IMR-90 (cell line): ENCODE measurements at regions not wholly inside any gene's neighbourhood (a gene's known extent, or its start where the extent isn't known, plus 50 kb on each side); places are given as distances from the start of the nearest gene placed in this dataset.

Source experiments
- ATAC-seq: fragments of 200-7000 bp; cut with Tn5 transposase; 2 replicates; pipeline ENCODE4 v1.9.1; 2020; ENCODE audit warnings: low read depth, mild to moderate bottlenecking, moderate library complexity
- BruUV-seq: library from RNA; stranded (reverse); fragments of 400-500 nt; replicated peaks from 2 replicates; lab custom pipeline; 2021; lab: Mats Ljungman, UMichigan
- CTCF ChIA-PET: fragments of 300-600 bp; formaldehyde crosslinking; extraction: SDS; loops from one replicate; lab custom pipeline; 2021; ENCODE audit warnings: antibody characterized with exemption; lab: Yijun Ruan, JAX
- POLR2A ChIA-PET: fragments of 300-600 bp; sonication (Branson Sonifier 250); formaldehyde crosslinking; loops from one replicate; lab custom pipeline; 2022; ENCODE audit warnings: antibody characterized with exemption; ENCODE audit not compliant: unreplicated experiment; lab: Charles Lee
- DNase-seq: peaks from one replicate; pipeline ENCODE4 v3.0.0; 2013
- H2AFZ ChIP-seq: replicated peaks from 2 replicates; pipeline ENCODE3; 2013; ENCODE audit warnings: low read length, mild to moderate bottlenecking; ENCODE audit not compliant: poor library complexity
- H2AK5ac ChIP-seq: 2 replicates; pipeline ENCODE4 v1.6.1; 2013; ENCODE audit warnings: low read depth, low read length, inconsistent platforms
- H2AK9ac ChIP-seq: replicated peaks from 2 replicates; pipeline ENCODE3; 2013; ENCODE audit warnings: mild to moderate bottlenecking, low read depth, low read length, moderate library complexity; ENCODE audit not compliant: poor library complexity
- H2BK120ac ChIP-seq: 2 replicates; pipeline ENCODE4 v1.6.1; 2013; ENCODE audit warnings: low read depth, low read length, inconsistent platforms
- H2BK15ac ChIP-seq: 3 replicates; pipeline ENCODE4 v1.6.1; 2013; ENCODE audit warnings: low read depth, low read length, inconsistent platforms
- H2BK20ac ChIP-seq: 2 replicates; pipeline ENCODE4 v1.6.1; 2013; ENCODE audit warnings: low read depth, mild to moderate bottlenecking, inconsistent platforms, low read length, moderate library complexity
- H2BK5ac ChIP-seq: 2 replicates; pipeline ENCODE4 v1.6.1; 2013; ENCODE audit warnings: mild to moderate bottlenecking, low read depth, low read length, inconsistent platforms; ENCODE audit not compliant: poor library complexity, severe bottlenecking
- H3K14ac ChIP-seq: replicated peaks from 2 replicates; pipeline ENCODE4 v1.6.1; 2013; ENCODE audit warnings: low read depth, low read length, inconsistent platforms
- H3K18ac ChIP-seq: 2 replicates; pipeline ENCODE4 v1.6.1; 2013; ENCODE audit warnings: low read depth, low read length, control low read depth
- H3K23ac ChIP-seq: 2 replicates; pipeline ENCODE4 v1.6.1; 2013; ENCODE audit warnings: low read depth, low read length, inconsistent platforms
- H3K27ac ChIP-seq: 2 replicates; pipeline ENCODE4 v1.5.1; 2013; ENCODE audit warnings: mild to moderate bottlenecking, control low read depth, low read length; ENCODE audit not compliant: insufficient read depth
- H3K27me3 ChIP-seq: 2 replicates; pipeline ENCODE4 v1.6.1; 2013; ENCODE audit warnings: low read length; ENCODE audit not compliant: control insufficient read depth, insufficient read depth
- H3K36me3 ChIP-seq: 2 replicates; pipeline ENCODE4 v1.6.1; 2013; ENCODE audit warnings: low read length, mixed read lengths; ENCODE audit not compliant: control insufficient read depth, insufficient read depth
- H3K4ac ChIP-seq: 2 replicates; pipeline ENCODE4 v1.6.1; 2013; ENCODE audit warnings: low read depth, low read length, inconsistent platforms
- H3K4me1 ChIP-seq: 2 replicates; pipeline ENCODE4 v1.6.1; 2013; ENCODE audit warnings: low read length, mixed read lengths; ENCODE audit not compliant: control insufficient read depth, insufficient read depth
- H3K4me2 ChIP-seq: 2 replicates; pipeline ENCODE4 v1.6.1; 2013; ENCODE audit warnings: low read depth, mild to moderate bottlenecking, control low read depth, low read length, moderate library complexity
- H3K4me3 ChIP-seq: 2 replicates; pipeline ENCODE4 v1.5.1; 2013; ENCODE audit warnings: low read depth, mild to moderate bottlenecking, control low read depth, low read length, moderate library complexity; ENCODE audit not compliant: insufficient read depth
- H3K56ac ChIP-seq: 2 replicates; pipeline ENCODE4 v1.6.1; 2013; ENCODE audit warnings: low read length, inconsistent platforms; ENCODE audit not compliant: insufficient read depth; ENCODE audit errors: extremely low read depth
- H3K79me1 ChIP-seq, 2 experiments: 2 replicates each; pipeline ENCODE4 v1.6.1; 2013; ENCODE audit warnings: low read length in 2 of 2, inconsistent platforms in 1 of 2, low read depth in 1 of 2
- H3K9ac ChIP-seq: 2 replicates; pipeline ENCODE4 v1.6.1; 2013; ENCODE audit warnings: low read depth, low read length, control low read depth
- H3K9me1 ChIP-seq: 2 replicates; pipeline ENCODE4 v1.6.1; 2013; ENCODE audit warnings: low read length, inconsistent platforms; ENCODE audit not compliant: insufficient read depth
- H3K9me3 ChIP-seq: 2 replicates; pipeline ENCODE4 v1.6.1; 2013; ENCODE audit warnings: low read length; ENCODE audit not compliant: control insufficient read depth, insufficient read depth
- H4K20me1 ChIP-seq: 2 replicates; pipeline ENCODE4 v1.6.1; 2013; ENCODE audit warnings: low read length, inconsistent platforms; ENCODE audit not compliant: insufficient read depth
- H4K5ac ChIP-seq: 2 replicates; pipeline ENCODE4 v1.6.1; 2013; ENCODE audit warnings: mild to moderate bottlenecking, low read depth, low read length, control low read depth
- H4K8ac ChIP-seq, 2 experiments: 2 replicates each; pipeline ENCODE4 v1.6.1; 2013; ENCODE audit warnings: low read depth in 2 of 2, low read length in 2 of 2, control low read depth in 1 of 2, inconsistent platforms in 1 of 2
- H4K91ac ChIP-seq: 2 replicates; pipeline ENCODE4 v1.6.1; 2013; ENCODE audit warnings: low read depth, low read length, inconsistent platforms; ENCODE audit not compliant: insufficient read depth
- CEBPB ChIP-seq: IDR thresholded peaks from 2 replicates; pipeline ENCODE4 v1.6.1; 2012; ENCODE audit warnings: low read depth, low read length, improper control_type of control experiment
- CHD1 ChIP-seq: IDR thresholded peaks from 2 replicates; pipeline ENCODE4 v1.6.1; 2012; ENCODE audit warnings: low read depth, low read length, improper control_type of control experiment
- ELK1 ChIP-seq: fragments of 150-350 bp; IDR thresholded peaks from 2 replicates; pipeline ENCODE4 v1.6.1; 2016; ENCODE audit warnings: low read depth, mild to moderate bottlenecking, low read length, moderate library complexity, borderline replicate concordance
- FOS ChIP-seq: fragments of 150-350 bp; IDR thresholded peaks from 2 replicates; pipeline ENCODE4 v1.6.1; 2016; ENCODE audit warnings: low read depth, low read length
- MAFK ChIP-seq: IDR thresholded peaks from 2 replicates; pipeline ENCODE4 v1.6.1; 2012; ENCODE audit warnings: low read depth, low read length, improper control_type of control experiment
- MXI1 ChIP-seq: IDR thresholded peaks from 2 replicates; pipeline ENCODE4 v1.6.1; 2012; ENCODE audit warnings: low read depth, mild to moderate bottlenecking, low read length, moderate library complexity, borderline replicate concordance
- NFE2L2 ChIP-seq: fragments of 150-350 bp; IDR thresholded peaks from 2 replicates; pipeline ENCODE4 v1.6.1; 2016; ENCODE audit warnings: low read depth, mild to moderate bottlenecking, low read length
- POLR2A ChIP-seq: IDR thresholded peaks from 2 replicates; pipeline ENCODE4 v1.6.1; 2012; ENCODE audit warnings: mild to moderate bottlenecking, low read depth, low read length
- RAD21 ChIP-seq: IDR thresholded peaks from 2 replicates; pipeline ENCODE4 v1.6.1; 2012; ENCODE audit warnings: low read length, improper control_type of control experiment
- RCOR1 ChIP-seq: IDR thresholded peaks from 2 replicates; pipeline ENCODE4 v1.6.1; 2012; ENCODE audit warnings: mild to moderate bottlenecking, low read length, improper control_type of control experiment; ENCODE audit not compliant: insufficient replicate concordance
- RFX5 ChIP-seq: IDR thresholded peaks from 2 replicates; pipeline ENCODE4 v1.8.0; 2012; ENCODE audit warnings: low read depth, mild to moderate bottlenecking, low read length, moderate library complexity
- SMC3 ChIP-seq: fragments of 150-350 bp; IDR thresholded peaks from 2 replicates; pipeline ENCODE4 v1.6.1; 2016; ENCODE audit warnings: low read depth, mild to moderate bottlenecking, antibody characterized with exemption, low read length, moderate library complexity
- USF2 ChIP-seq: fragments of 150-350 bp; IDR thresholded peaks from 2 replicates; pipeline ENCODE4 v1.6.1; 2017; ENCODE audit warnings: mild to moderate bottlenecking, antibody characterized with exemption, low read length, low read depth
- WGBS, 2 experiments: methylation state at CpG; one replicate each; pipeline versions ENCODE4 v1.1.5 to v1.1.7; 2013; ENCODE audit warnings: missing lambda C conversion rate in 2 of 2; ENCODE audit not compliant: insufficient read length in 1 of 2; ENCODE audit errors: extremely low coverage in 2 of 2; 5-methylcytosine and 5-hydroxymethylcytosine counted together
- dilution Hi-C: fragments of 300-500 bp; cut with HindIII; formaldehyde crosslinking; loops from one replicate; pipeline ENCODE4 v1.14.3; 2018; ENCODE audit warnings: low sequenced_read_pairs; ENCODE audit not compliant: unreplicated experiment
- in situ Hi-C: fragments of 300-500 bp; cut with MboI; formaldehyde crosslinking; loops from 3 replicates; pipeline ENCODE4 v1.14.3; 2019; ENCODE audit warnings: low sequenced_read_pairs, inconsistent platforms, mixed read lengths
- intact Hi-C: fragments of 100-400 bp; cut with micrococcal nuclease; formaldehyde crosslinking; loops from 2 replicates; pipeline ENCODE4 v1.10.0; 2022
- TF ChIP-seq, protein P1 (sequence below): conservative IDR thresholded peaks from 2 replicates; pipeline ENCODE4 v1.5.1; 2012; ENCODE audit warnings: mild to moderate bottlenecking, low read depth, low read length, improper control_type of control experiment

GRCh38 chr9:91017245-91017644 is 215.6 kb downstream of the SYK start:
- no peak overlapping the region for H2AK9ac ChIP-seq
- H2BK120ac ChIP-seq, result no peak overlapping the region
- H3K79me1 ChIP-seq, result no peaks in the 10 kb centered on the region
- dilution Hi-C loops (no loop called here), in situ Hi-C loops (no loop called here), intact Hi-C loops (no loop called here)
- ATAC-seq (no peak), DNase-seq (no peak)
- no CpG with 5 or more reads among the region's 6 CpGs for WGBS, 2 experiments
- H2BK5ac ChIP-seq, result no peak overlapping the region
- H3K27me3 ChIP-seq, result no peaks in the 10 kb centered on the region
- no peak overlapping the region for H3K14ac ChIP-seq
- H2AFZ ChIP-seq, result no peak overlapping the region
- H3K9ac ChIP-seq, result no peak overlapping the region
- no peak overlapping the region for H3K56ac ChIP-seq
- ChIA-PET CTCF (no interaction called here), POLR2A (no interaction called here)
- BruUV-seq, result no TSS peak
- H3K9me3 ChIP-seq, result peaks cover 4% of the 10 kb centered on the region; the same call in 1 of the 2 replicates
- TF ChIP-seq POLR2A (no peak), RCOR1 (no peak), FOS (no peak), CEBPB (no peak), MXI1 (no peak), NFE2L2 (no peak), ELK1 (no peak), RFX5 (no peak), USF2 (no peak), SMC3 (no peak), MAFK (no peak), CHD1 (no peak), RAD21 (no peak)
- TF ChIP-seq, protein P1, sequence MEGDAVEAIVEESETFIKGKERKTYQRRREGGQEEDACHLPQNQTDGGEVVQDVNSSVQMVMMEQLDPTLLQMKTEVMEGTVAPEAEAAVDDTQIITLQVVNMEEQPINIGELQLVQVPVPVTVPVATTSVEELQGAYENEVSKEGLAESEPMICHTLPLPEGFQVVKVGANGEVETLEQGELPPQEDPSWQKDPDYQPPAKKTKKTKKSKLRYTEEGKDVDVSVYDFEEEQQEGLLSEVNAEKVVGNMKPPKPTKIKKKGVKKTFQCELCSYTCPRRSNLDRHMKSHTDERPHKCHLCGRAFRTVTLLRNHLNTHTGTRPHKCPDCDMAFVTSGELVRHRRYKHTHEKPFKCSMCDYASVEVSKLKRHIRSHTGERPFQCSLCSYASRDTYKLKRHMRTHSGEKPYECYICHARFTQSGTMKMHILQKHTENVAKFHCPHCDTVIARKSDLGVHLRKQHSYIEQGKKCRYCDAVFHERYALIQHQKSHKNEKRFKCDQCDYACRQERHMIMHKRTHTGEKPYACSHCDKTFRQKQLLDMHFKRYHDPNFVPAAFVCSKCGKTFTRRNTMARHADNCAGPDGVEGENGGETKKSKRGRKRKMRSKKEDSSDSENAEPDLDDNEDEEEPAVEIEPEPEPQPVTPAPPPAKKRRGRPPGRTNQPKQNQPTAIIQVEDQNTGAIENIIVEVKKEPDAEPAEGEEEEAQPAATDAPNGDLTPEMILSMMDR, result no peak
- no peaks in the 10 kb centered on the region for H3K36me3 ChIP-seq
- H2BK20ac ChIP-seq, result no peak overlapping the region
- no peak overlapping the region for H3K4ac ChIP-seq
- no peak overlapping the region for H3K4me2 ChIP-seq
- H4K20me1 ChIP-seq, result no peaks in the 10 kb centered on the region
- H4K8ac ChIP-seq, result no peak overlapping the region
- H3K4me1 ChIP-seq, result no peaks in the 10 kb centered on the region
- no peak overlapping the region for H4K5ac ChIP-seq
- H3K9me1 ChIP-seq, result no peaks in the 10 kb centered on the region
- no peak overlapping the region for H2BK15ac ChIP-seq
- H4K91ac ChIP-seq, result no peak overlapping the region
- no peak overlapping the region for H3K27ac ChIP-seq
- no peak overlapping the region for H3K18ac ChIP-seq
- no peak overlapping the region for H3K23ac ChIP-seq
- no peak overlapping the region for H3K4me3 ChIP-seq
- no peak overlapping the region for H2AK5ac ChIP-seq
